Amniotic epithelial cell (primary cell): ENCODE measurements at regions not wholly inside any gene's neighbourhood (a gene's known extent, or its start where the extent isn't known, plus 50 kb on each side); places are given as distances from the start of the nearest gene placed in this dataset.
"Not testable (repeated sequence)": the region's sequence is repeated elsewhere in the genome, so short reads cannot be mapped to it uniquely, and the experiment has no call there.

Source experiments
- DNase-seq: peaks from one replicate; pipeline ENCODE4 v3.0.0-alpha.2; 2010; ENCODE audit warnings: low read depth

GRCh38 chr18:22700920-22701319 is 232.2 kb upstream of the RBBP8 start:
- no peak for DNase-seq

DNA sequence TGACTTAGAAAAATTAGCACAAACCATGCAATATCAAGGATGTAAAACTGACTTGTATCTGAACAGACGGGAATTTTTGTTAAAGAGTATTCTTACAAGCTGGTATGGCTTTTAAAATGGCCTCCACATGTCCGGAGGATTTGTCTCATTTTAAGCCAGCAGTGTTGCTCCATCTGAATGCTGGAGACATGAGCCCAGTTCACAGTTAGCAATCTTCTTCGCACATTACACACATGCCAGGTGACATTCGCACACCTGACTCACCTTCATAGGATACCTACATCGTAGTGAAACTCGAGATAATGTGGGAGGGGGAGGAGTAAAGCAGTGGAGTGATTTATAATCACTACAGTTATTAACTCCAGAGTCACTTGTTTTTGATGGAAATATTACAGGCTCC is 231.8 kb upstream of the RBBP8 start:
- DNase-seq = no peak

DNA sequence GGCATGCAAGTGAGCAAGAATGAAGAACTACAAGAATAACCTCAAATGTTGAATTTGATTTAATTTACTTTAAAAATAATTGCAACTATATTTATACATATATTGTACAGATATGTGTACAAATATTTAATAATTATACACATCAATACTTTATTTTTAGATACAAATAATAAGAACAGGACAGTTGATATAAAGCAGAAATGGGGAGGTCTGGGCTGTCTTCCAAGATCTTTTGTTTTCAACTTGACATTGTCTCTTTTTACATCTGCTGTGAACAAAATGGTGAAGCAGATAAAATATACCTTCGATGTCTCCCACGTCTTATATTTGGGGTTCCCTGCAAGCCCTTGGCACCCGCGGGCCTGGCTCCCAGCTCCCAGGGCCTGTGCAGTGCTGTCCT is 231.3 kb upstream of the RBBP8 start:
- no peak for DNase-seq

DNA sequence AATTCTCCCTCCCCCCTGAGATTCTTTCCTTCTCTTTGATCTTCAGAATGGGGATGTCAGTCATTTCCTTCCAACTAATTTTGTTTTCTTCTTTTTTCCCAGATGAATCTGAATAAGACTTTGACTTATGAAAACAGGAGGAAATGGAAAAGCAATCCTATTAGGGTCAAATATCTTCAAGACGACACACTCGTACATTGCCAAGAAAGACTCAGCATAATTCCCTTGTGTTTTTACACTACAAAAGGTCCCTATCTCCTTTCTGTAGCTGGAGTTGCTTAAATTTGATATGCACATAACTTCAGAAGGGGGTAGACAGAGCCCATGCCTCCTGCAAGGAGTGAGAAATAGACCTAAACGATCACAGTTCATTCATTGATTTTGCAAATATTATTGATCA is 230.3 kb upstream of the RBBP8 start:
- DNase-seq = no peak

- DNase-seq = peak; percentile 73
Observed at GRCh38 chr18:22703883-22704585, 229.1 kb upstream of the RBBP8 start.

- no peak for DNase-seq
Observed at GRCh38 chr18:22704586-22704918, 228.6 kb upstream of the RBBP8 start.

- peak; percentile 96 for DNase-seq
Observed at GRCh38 chr18:22705328-22705727, 227.8 kb upstream of the RBBP8 start.

DNA sequence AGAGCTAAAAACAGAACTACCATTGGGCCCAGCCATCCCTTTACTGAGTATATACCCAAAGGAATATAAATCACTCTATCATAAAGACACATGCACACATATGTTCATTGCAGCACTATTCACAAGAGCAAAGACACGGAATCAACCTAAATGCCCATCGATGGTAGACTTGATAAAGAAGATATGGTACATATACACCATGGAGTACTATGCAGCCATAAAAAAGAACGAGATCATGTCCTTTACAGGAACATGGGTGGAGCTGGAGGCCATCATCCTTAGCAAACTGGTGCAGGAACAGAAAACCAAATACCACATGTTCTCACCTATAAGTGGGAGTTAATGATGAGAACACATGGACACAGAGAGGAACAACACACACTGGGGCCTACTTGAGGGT is 227.1 kb upstream of the RBBP8 start:
- DNase-seq = not testable (repeated sequence)

DNA sequence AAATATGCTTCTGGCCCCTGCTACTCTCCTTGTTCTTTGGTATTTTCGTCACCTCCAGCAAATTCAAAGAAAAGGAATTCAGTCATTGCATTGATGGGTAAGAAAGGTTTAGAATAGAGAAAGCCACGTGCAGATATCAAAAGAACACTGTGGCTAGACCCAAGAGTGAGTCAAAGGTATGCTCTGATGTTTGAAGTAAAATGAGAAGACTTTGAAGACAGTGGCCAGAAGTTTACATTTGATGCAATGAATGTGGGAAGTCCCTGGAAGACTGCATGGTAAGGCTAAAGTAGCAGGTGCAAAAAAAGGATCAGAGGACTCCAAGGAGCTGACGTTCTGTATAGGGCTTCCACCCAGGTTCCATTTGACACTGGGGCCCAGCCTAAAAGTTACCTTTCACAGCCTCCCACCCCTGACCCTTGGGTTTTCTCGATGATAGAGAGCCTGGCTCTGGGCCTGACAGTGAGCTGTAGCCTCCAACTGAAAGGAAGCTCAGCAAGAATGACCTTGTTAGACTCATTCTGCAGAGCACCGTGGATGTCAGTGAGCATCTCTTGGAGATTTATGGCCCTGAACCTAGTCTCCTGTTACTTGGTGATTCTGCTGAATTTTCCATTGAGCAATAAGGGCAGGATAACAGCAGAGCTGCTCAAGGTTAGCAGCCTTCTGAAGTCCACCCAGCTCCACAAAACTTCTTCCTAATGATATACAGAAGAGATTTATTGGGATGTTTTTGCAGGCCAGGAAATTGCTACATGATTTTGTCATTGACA is 223.7 kb upstream of the RBBP8 start:
- peak; percentile 100 for DNase-seq

DNA sequence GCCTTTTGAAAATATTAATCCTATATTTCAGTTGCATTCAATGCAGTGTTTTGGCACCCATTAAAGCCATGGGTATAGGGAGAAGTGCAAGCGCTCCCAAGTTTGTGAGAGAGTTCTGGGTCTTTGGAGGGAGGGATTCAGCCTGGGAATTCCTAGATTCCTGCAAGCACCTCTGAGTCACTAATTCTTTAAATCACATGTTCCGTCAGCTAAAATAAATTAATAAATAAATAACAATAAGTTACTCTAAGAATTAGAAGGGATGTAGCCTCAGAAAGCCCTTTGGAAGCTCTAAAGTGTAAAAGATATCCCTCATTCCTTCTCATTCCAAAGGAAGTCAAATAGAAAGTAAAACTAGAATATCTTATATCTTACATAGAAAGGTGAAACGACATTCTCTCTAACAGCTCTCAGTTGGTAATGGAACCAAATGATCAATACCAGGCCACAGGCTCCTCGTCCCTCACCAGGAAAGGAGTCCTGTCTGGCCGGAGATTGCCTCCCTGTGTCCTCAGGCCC is 222.4 kb upstream of the RBBP8 start:
- peak; percentile 70 for DNase-seq

GRCh38 chr18:22711192-22711685 is 221.9 kb upstream of the RBBP8 start:
- peak; percentile 92 for DNase-seq

DNA sequence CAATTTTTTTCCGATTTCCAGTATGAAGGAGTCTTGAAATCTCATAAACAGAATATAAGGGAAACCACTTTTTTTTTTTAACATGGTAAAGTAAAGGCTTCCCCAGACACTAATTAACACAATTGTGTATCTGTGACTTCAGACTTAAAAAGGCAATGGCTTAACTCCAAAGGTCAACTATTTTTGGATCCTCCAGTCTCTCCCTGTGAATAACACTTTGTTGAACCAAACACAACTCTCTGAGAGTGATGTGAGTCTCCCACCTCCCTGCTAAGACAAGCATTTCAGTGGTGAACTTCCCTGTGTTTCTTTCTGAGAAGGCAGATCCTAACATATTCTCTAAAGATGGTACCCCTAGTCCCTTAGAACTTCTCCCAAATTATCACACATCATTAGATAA is 219.6 kb upstream of the RBBP8 start:
- peak; percentile 24 for DNase-seq

GRCh38 chr18:22717536-22717935 is 215.6 kb upstream of the RBBP8 start:
- DNase-seq = not testable (repeated sequence)

GRCh38 chr18:22723221-22723620 is 209.9 kb upstream of the RBBP8 start:
- no peak for DNase-seq

DNA sequence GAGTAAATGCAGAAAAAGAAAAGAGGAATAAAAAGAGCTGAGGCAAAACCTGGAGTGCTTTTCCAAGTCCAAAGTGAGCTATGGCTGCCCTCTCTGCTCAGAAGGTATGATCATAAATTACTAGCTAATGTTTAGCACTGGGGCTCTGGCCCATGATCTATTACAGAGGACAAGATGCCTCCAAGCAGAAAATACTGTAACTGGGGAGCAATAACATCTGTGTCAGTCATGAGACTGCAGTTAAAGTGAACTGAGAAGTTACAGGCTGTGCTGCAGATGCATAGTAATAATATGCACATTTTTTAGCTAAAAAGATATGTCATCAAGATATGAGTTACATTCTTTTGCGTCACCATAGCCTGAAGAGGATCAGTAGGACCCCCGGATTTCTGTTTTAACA is 209.4 kb upstream of the RBBP8 start:
- DNase-seq = peak; percentile 47

- no peak for DNase-seq
Observed at GRCh38 chr18:22726469-22726868, 206.7 kb upstream of the RBBP8 start.

DNA sequence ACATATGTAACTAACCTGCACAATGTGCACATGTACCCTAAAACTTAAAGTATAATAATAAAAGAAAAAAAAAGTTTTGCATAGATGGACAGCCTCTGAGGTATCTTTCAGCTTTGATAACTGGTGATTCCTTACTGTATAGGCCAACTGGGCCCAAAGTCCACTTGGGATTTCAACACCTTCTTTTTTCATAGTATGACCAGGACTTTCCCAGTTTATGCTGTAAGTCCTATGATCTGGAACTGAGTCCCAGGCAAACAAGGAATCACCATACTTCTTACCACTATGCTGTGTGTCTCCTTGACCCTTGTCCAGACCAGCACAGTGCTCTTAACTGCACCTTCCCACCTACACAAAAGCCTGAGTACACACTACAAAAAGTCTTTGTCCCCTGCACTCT is 205.1 kb upstream of the RBBP8 start:
- DNase-seq = no peak

DNA sequence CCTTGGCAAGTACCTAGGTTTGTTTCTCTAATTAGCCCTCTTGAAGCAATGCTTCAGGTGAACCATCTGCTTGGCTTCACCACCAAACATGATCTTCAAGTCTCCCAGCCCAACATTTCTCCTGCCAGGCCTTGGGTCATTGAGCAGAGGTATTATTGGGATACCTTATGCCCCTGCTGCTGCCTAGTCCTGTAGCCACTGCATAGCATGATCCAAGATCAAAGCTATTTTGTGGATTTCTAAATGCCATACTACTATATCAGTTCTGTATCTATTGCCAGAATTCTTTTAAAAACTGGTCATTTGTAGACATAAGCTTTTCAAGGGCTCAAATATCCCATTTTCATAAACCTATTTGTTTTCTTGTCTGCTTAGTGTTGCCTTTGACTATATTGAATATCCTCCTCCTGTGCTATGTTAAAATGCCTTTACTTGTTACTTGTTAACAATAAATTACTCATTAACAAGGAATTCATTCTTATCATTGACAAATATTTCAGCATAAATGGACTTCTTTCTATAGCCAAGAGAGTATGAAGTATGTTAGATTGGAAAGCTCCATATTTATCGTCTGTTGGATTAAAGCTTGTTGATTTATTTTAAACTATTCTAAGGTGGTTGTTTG is 204.5 kb upstream of the RBBP8 start:
- peak; percentile 20 for DNase-seq

GRCh38 chr18:22731398-22731797 is 201.7 kb upstream of the RBBP8 start:
- peak; percentile 55 for DNase-seq

- no peak for DNase-seq
Observed at GRCh38 chr18:22734105-22734661, 198.9 kb upstream of the RBBP8 start.

DNA sequence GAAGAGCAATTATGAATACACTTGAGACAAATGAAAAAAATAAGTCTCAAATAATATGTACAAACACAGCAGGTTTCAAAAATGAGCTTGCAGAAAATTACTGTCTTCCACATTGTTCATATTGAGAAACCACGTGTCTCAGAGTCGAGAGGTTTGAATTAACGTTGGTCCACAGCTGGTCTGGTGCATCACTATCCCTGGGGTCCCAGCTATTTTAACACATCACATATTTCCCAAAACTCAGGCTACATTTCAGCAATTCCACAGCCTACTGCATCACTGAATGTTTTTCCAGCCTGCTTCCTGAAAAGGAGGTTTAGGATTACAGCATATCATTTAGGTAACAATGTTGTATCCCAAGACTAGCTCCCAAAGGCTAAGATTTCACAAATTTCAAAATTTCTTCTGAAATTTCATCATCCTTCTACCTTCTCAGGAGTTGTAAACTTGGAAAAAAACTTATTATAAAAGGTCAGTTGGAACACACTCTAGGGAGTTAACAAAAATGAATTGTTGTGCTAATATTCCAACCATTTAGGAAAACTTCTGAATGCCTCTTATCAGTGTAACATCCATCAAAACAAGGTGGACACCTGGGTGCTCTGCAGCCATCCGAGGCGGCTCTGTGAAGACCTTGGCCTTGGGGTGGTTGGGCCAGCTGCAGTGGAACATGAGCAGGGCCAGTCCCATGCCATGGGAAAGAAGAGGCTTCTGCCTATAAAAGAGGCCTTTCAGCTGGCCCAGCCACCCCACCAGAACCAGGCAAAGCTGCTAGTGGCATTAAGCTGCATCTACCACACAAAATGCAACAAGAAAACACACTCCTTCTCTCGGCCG is 198.1 kb upstream of the RBBP8 start:
- DNase-seq = peak; percentile 29

DNA sequence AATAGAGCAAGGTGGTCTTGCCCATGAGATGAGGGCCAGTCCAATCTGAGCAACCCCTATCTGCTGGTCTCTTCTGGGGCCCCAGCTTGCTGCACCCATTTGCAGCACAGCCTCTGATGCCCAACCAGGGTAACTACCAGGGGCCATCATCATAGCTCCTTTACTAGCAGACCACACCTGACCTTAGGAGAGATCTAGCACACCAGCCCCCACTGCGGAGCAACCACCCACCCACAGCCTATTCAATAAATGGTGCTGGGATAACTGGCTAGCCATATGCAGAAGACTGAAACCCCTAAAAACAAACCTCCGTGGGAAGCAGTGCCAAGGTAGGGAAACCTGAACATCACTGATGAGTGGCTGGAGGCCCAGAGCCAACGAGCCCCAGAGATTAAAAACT is 196.1 kb upstream of the RBBP8 start:
- DNase-seq = no peak
